HG03039 (cell line): ENCODE measurements at regions not wholly inside any gene's neighbourhood (a gene's known extent, or its start where the extent isn't known, plus 50 kb on each side); places are given as distances from the start of the nearest gene placed in this dataset.

ENCODE experiments used
- ATAC-seq: cut with Tn5 transposase; IDR thresholded peaks from one replicate; pipeline ENCODE4 v1.9.1; 2021; ENCODE audit warnings: mild to moderate bottlenecking, moderate library complexity; ENCODE audit not compliant: unreplicated experiment

DNA sequence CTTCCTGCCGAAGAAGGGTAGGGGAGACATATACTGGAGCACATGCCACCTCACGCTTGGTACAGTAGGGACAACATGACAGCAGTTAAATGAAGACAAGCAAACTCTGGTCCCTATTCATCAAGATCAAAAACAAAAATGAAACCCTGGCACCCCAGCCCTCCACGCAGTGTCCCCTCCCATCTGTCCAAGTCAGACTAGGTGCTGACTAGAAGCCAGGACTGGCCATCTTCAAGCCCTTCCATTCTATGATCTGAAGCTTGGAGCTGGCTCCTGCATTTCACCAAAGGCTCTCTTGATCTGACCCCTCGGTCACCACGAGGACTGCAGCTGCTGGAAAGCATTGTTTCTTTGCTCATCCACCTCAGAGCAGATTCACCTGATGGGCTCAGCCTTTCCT lies 158.9 kb upstream of the GGTLC1 start:
- ATAC-seq = no peak

DNA sequence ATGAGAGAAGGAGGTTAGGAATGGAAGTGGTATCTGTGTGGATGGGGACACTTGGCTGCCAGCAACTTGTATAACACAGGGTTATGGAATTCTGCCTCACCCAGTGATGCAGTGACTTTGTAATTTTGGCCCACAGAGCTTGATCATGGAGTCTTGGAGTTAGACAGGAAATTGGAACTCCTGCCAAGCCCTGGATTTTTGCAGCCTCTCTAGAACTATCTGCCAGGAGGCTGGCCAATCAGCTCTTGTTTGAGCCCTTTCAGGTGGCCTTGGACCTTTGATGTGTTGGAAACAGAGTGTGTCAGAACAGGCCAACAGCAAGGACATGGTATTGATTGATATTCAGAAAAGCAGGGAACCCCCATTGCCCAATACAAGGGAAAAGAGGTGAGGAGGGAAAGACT lies 157.7 kb upstream of the GGTLC1 start:
- ATAC-seq = no peak

DNA sequence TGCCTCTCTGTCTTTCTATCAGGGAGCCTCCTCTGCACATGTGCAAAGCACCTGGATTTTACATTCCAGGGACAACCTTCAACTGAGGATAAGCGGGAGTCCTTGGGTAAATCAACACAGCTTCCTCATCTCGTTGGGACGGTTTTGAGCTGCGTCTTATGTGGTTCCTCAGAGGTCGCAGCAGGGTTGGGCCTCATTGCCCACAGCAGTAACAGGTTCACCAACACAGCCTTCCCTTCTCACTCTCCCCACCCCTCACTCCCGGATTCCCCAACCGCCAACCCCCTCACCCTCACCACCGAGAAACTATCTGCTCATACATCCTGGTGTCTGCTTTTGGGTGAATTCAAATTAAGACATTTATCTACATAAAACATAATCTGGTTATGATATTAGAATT lies 155.8 kb upstream of the GGTLC1 start:
- ATAC-seq = no peak

- ATAC-seq = no peak
These were observed 152.5 kb upstream of the GGTLC1 start for GRCh38 chr20:24141111-24141510.

GRCh38 chr20:24139846-24140245 lies 151.3 kb upstream of the GGTLC1 start:
- no peak for ATAC-seq

- no peak for ATAC-seq
These were observed 150.4 kb upstream of the GGTLC1 start for GRCh38 chr20:24138951-24139350.

DNA sequence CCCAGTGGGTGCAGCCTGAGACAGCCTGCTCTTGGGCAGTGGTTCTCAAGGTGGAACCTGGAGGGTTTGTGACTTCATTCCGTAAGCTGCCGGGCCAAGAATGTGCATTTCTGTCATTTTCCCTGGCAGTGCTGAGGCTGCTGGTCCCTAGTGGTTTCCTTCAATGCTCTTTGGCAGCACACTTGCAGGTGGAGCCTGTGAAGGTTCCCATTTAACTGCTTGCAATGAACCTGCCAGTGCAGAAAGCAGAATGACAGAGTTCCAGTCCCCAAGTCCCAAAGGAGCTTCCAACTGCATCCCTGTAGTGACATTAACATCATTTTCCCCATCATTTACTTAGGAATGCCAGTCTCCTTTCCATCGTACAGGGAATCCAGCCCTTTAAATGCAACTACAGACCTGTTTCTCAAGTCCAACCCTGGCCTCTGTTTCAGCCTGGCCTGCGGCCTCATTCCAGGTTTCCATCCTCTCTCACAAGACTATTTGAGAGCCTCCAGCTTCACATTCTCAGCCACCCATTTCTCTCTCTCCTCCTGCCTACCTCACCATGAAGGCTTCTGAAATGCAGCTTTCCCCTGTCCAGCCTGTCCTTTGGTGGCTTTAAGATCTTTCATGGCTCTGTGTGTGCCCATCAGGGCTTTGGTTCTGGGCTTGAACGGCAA lies 149.7 kb upstream of the GGTLC1 start:
- ATAC-seq = no peak

- no peak for ATAC-seq
These were observed 148.2 kb upstream of the GGTLC1 start for GRCh38 chr20:24136659-24137246.

DNA sequence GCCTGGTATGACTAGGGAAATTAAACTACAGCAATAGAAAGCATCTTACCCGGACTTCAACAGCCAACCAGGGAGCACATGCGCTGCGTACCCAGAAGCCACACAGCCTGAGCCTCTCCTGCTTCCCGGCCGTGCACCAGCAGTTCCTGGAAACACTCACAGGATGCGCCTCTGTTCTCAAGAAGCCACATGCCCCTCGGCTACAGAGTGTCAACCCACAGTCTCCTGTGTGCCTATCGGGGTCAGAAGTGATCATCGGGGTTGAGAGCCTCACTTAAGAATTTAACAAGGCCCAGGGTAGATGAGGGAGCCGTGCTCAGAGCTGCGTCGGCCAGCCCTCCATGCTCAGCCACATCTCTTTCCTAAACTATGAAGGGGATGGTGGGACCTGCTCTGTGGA lies 147.2 kb upstream of the GGTLC1 start:
- ATAC-seq = no peak

- ATAC-seq = no peak
These were observed 146.4 kb upstream of the GGTLC1 start for GRCh38 chr20:24134930-24135329.

DNA sequence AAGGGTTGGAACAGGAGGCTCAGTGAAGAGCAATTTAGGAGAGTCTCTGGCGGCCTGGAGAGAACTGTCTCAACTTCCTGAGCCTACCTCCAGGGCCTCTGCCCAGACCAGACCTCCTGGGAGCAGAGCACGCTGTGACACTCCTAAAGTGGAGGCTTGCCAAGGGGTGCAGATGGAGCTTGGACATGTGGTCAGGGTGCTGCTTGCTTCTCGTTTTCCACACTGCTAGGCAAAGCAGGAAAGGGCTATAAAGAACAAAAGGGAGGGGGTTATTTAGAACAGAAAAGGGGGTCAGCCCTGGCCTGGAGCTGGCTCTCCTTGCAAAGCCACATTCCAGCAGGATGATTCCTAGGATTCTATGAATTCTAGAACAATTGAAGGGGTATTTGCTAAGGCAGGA lies 145.7 kb upstream of the GGTLC1 start:
- ATAC-seq = no peak

DNA sequence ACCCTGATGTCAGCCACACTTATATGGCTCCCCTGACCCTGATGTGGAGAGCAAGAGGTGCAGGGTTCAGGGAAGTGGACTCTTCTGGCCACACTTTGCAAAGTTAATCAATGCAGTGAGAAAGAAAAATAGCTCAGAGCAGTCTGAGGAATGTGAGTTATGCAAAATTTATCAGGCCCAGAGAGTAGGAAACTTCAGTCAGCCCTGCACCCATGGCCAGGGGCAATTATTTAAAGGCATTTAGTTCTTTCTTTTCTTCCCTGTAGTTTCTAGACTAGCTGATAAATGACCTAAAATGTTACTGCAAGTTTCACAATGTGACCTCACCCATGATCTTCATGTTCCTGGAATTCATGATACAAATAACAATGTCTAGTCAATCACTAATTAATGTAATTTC lies 143.7 kb upstream of the GGTLC1 start:
- no peak for ATAC-seq

GRCh38 chr20:24131684-24132083 lies 143.1 kb upstream of the GGTLC1 start:
- ATAC-seq = no peak

GRCh38 chr20:24131281-24131680 lies 142.7 kb upstream of the GGTLC1 start:
- no peak for ATAC-seq

- ATAC-seq = no peak
These were observed 141.1 kb upstream of the GGTLC1 start for GRCh38 chr20:24129641-24130040.

GRCh38 chr20:24124951-24125650 lies 136.5 kb upstream of the GGTLC1 start:
- ATAC-seq = no peak

- no peak for ATAC-seq
These were observed 135.4 kb upstream of the GGTLC1 start for GRCh38 chr20:24124003-24124402.

GRCh38 chr20:24118441-24119175 lies 130.0 kb upstream of the GGTLC1 start:
- no peak for ATAC-seq

- no peak for ATAC-seq
These were observed 129.5 kb upstream of the GGTLC1 start for GRCh38 chr20:24118034-24118433.

DNA sequence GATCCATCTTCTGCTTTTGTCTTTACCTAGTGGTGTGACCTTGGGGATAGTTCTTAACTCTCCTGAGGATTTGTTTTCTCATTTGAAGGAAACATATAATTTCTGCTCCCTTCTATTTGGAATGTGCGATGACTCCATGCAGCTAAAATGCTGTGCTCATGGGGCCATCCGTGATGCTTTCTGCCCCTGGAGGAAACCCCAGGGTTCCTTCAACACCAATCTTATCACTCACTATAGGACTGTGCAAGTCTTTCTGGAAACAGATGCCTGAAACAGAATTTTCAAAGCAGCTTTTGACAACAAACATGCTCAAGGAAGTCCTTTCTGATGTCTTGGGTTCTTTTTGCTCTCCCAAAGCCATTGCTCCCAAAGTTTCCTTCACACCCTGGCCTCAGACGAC lies 128.8 kb upstream of the GGTLC1 start:
- no peak for ATAC-seq

- ATAC-seq = no peak
These were observed 128.0 kb upstream of the GGTLC1 start for GRCh38 chr20:24116611-24117010.

- ATAC-seq = no peak
These were observed 123.8 kb upstream of the GGTLC1 start for GRCh38 chr20:24112360-24112759.
